Upper lobe of left lung (tissue), 6 donors: ENCODE measurements at regions not wholly inside any gene's neighbourhood (a gene's known extent, or its start where the extent isn't known, plus 50 kb on each side); places are given as distances from the start of the nearest gene placed in this dataset.

Experiments
- ATAC-seq, 2 donors: fragments of 200-7000 bp; cut with Tn5 transposase; one replicate each; pipeline ENCODE4 v1.9.1; 2022; ENCODE audit warnings: mild to moderate bottlenecking in 2 of 2, moderate library complexity in 2 of 2; ENCODE audit not compliant: low FRiP score in 2 of 2
- DNase-seq, 2 donors: peaks; one replicate each; pipeline ENCODE4 v3.0.0-alpha.2; 2019 to 2020
- H3K27ac ChIP-seq, 4 donors: fragments of 200-600 bp; sonication (generic); one replicate each; pipeline ENCODE4 v1.5.1; 2016 to 2019
- H3K27me3 ChIP-seq, 4 donors: fragments of 200-600 bp; sonication (generic); one replicate each; pipeline ENCODE4 v1.5.1; 2017 to 2019
- H3K36me3 ChIP-seq, 4 donors: fragments of 200-600 bp; sonication (generic); one replicate each; pipeline ENCODE4 v1.5.1; 2016 to 2019
- H3K4me1 ChIP-seq, 4 donors: fragments of 200-600 bp; sonication (generic); one replicate each; pipeline ENCODE4 v1.5.1; 2018 to 2019
- H3K4me3 ChIP-seq, 4 donors: fragments of 200-600 bp; sonication (generic); one replicate each; pipeline ENCODE4 v1.5.1; 2017 to 2019; ENCODE audit warnings: mild to moderate bottlenecking in 2 of 4, moderate library complexity in 1 of 4
- H3K9me3 ChIP-seq, 4 donors: fragments of 200-600 bp; sonication (generic); one replicate each; pipeline ENCODE4 v1.5.1; 2018 to 2019
- CTCF ChIP-seq, 6 experiments: fragments of 450-650 bp in 4 of 6; fragments of 200-600 bp in 2 of 6; sonication (generic) in 2 of 6; IDR thresholded peaks; one replicate each; pipeline ENCODE4 v1.5.1; 2016 to 2019; ENCODE audit warnings: antibody characterized with exemption in 6 of 6
- EP300 ChIP-seq, 4 donors: sonication (generic); formaldehyde crosslinking; IDR thresholded peaks; one replicate each; pipeline ENCODE4 v1.5.1; 2017; ENCODE audit warnings: antibody characterized with exemption in 4 of 4, control low read depth in 2 of 4
- POLR2A ChIP-seq, 4 donors: fragments of 450-650 bp; IDR thresholded peaks; one replicate each; pipeline ENCODE4 v1.5.1; 2016 to 2017; ENCODE audit warnings: antibody characterized with exemption in 4 of 4, mild to moderate bottlenecking in 2 of 4
- POLR2AphosphoS5 ChIP-seq, 2 donors: sonication (generic); formaldehyde crosslinking; IDR thresholded peaks; one replicate each; pipeline ENCODE4 v1.5.1; 2017; ENCODE audit warnings: antibody characterized with exemption in 2 of 2
- WGBS, 2 donors: methylation state at CpG; one replicate each; pipeline ENCODE4 v1.1.5; 2017 to 2018; 5-methylcytosine and 5-hydroxymethylcytosine counted together
- donor health status: DM: no; HTN: no; CAD: no; lungs with moderate emphysema.
- donor health status: DM: no; HTN: yes; CAD: no; lungs with severe emphysema.

DNA sequence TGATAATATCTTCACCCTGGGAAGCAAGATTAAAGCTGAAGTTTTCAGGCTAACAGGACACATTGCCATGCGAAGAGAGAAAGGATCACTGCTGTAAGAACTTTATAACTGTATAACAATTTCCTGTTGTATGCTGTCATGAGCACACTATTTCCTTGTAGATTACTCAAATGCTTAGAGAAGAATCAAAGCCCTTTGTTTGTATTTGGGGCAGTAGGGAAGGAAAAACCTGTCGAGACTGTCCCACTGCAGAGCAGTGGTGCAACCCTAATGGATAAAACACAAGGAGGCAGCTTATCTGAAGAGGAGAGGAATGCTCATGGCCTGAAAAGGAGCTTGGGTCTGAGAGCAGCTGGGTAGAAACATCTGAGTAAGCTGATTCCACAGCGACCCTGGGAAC, 327.7 kb upstream of the NPSR1 start:
- DNase-seq (no peak), ATAC-seq (no peak)
- Histone ChIP-seq H3K4me1 (no peaks in the 10 kb centered on the region), H3K4me3 (no peak overlapping the region), H3K27me3 (no peaks in the 10 kb centered on the region), H3K36me3 (no peaks in the 10 kb centered on the region), H3K9me3 (no peaks in the 10 kb centered on the region), H3K27ac (no peak overlapping the region)
- no peak for TF ChIP-seq EP300 (IDR thresholded peaks at IDR 0.05)
- TF ChIP-seq CTCF (IDR thresholded peaks at IDR 0.05): no peak
- TF ChIP-seq POLR2AphosphoS5 (IDR thresholded peaks at IDR 0.05): no peak
- TF ChIP-seq POLR2A (IDR thresholded peaks at IDR 0.05): no peak
- 64 to 66% methylated on average over 3 of the region's 3 CpGs for WGBS, 2 donors

- H3K4me3 ChIP-seq: no peak overlapping the region
- H3K27ac ChIP-seq: no peak overlapping the region
- H3K27me3 ChIP-seq: no peaks in the 10 kb centered on the region
- no peaks in the 10 kb centered on the region for H3K36me3 ChIP-seq
- TF ChIP-seq CTCF (IDR thresholded peaks at IDR 0.05) (no peak), EP300 (IDR thresholded peaks at IDR 0.05) (no peak), POLR2AphosphoS5 (IDR thresholded peaks at IDR 0.05) (no peak), POLR2A (IDR thresholded peaks at IDR 0.05) (no peak)
- no peaks in the 10 kb centered on the region for H3K9me3 ChIP-seq
- 67 to 83% methylated on average over 2 of the region's 2 CpGs for WGBS, 2 donors
- no peaks in the 10 kb centered on the region for H3K4me1 ChIP-seq
- ATAC-seq: no peak
- no peak for DNase-seq
Observed at GRCh38 chr7:34331102-34331501, 326.9 kb upstream of the NPSR1 start.

- Histone ChIP-seq H3K9me3 (no peaks in the 10 kb centered on the region), H3K4me3 (no peak overlapping the region), H3K4me1 (no peaks in the 10 kb centered on the region), H3K27me3 (no peaks in the 10 kb centered on the region), H3K36me3 (no peaks in the 10 kb centered on the region), H3K27ac (no peak overlapping the region)
- ATAC-seq (no peak), DNase-seq (no peak)
- no peak for TF ChIP-seq POLR2A (IDR thresholded peaks at IDR 0.05)
- TF ChIP-seq POLR2AphosphoS5 (IDR thresholded peaks at IDR 0.05): no peak
- 80 to 82% methylated on average over 4 of the region's 4 CpGs for WGBS, 2 donors
Observed at GRCh38 chr7:34332006-34332405, 326.0 kb upstream of the NPSR1 start.

DNA sequence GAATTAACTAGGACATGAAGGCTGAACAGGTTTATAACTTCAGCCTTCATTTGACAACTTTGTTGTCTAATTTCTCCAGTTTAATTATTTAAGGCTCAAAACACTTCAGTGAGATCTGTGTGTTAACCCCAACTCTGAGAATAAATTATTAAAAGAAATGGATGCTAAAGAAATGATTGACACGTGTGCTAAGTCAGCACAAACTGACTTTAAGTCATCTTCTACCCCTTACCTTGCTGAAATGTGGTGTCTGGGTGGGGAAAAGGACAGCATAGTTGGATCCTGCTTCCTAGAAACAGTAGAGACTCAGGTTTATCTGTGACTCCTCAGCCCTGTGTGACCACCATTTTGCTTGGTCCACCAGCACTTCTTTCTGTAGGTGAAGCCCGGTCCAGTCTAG, 324.8 kb upstream of the NPSR1 start:
- Histone ChIP-seq H3K4me1 (no peaks in the 10 kb centered on the region), H3K36me3 (no peaks in the 10 kb centered on the region), H3K27me3 (no peaks in the 10 kb centered on the region), H3K9me3 (peaks cover 0 to 8% (median 0%) of the 10 kb centered on the region in 4 donors), H3K27ac (no peak overlapping the region), H3K4me3 (no peak overlapping the region)
- ATAC-seq (no peak), DNase-seq (no peak)
- 80 to 81% methylated on average over 2 of the region's 2 CpGs for WGBS, 2 donors
- TF ChIP-seq POLR2A (IDR thresholded peaks at IDR 0.05) (no peak), EP300 (IDR thresholded peaks at IDR 0.05) (no peak), POLR2AphosphoS5 (IDR thresholded peaks at IDR 0.05) (no peak), CTCF (IDR thresholded peaks at IDR 0.05) (no peak)

DNA sequence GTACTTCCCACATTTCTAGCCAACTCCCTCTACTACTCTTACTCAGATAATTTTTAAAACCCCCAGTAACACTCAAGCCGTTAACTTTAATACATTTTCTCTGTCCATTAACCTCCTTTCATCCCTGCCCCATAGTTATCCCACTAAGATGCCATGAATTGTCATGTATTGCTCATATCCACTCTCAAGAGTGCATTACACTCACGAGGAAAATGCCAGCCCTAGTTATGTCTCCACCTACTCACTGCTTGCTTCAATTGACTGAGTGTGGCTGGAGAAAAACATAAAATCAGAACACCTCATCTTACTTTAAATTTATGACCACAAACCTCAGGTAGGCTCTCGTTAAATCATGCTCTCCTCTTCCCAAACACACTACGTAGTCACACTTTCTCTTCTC, 324.1 kb upstream of the NPSR1 start:
- no peak for TF ChIP-seq POLR2A (IDR thresholded peaks at IDR 0.05)
- TF ChIP-seq CTCF (IDR thresholded peaks at IDR 0.05): no peak
- TF ChIP-seq POLR2AphosphoS5 (IDR thresholded peaks at IDR 0.05): no peak
- TF ChIP-seq EP300 (IDR thresholded peaks at IDR 0.05): no peak
- ATAC-seq (no peak), DNase-seq (no peak)
- Histone ChIP-seq H3K27ac (no peak overlapping the region), H3K36me3 (no peaks in the 10 kb centered on the region), H3K9me3 (peaks cover 0 to 8% (median 0%) of the 10 kb centered on the region in 4 donors), H3K4me1 (no peaks in the 10 kb centered on the region), H3K27me3 (no peaks in the 10 kb centered on the region), H3K4me3 (no peak overlapping the region)
- 78 to 85% methylated on average over 4 of the region's 4 CpGs for WGBS, 2 donors
